H9 (cell line): ENCODE measurements at regions not wholly inside any gene's neighbourhood (a gene's known extent, or its start where the extent isn't known, plus 50 kb on each side); places are given as distances from the start of the nearest gene placed in this dataset.

Source experiments
- DNase-seq: peaks from one replicate; pipeline ENCODE4 v3.0.0-alpha.2; 2017
- H2AFZ ChIP-seq: one replicate; pipeline ENCODE4 v1.6.1; 2013; ENCODE audit warnings: mild to moderate bottlenecking, low read length, control low read depth, moderate library complexity
- H2AK5ac ChIP-seq: 2 replicates; pipeline ENCODE4 v1.6.1; 2013; ENCODE audit warnings: low read length, control low read depth, mixed read lengths; ENCODE audit not compliant: insufficient read length
- H2BK120ac ChIP-seq: one replicate; pipeline ENCODE4 v1.6.1; 2013; ENCODE audit warnings: low read depth, mild to moderate bottlenecking, low read length, control low read depth, inconsistent platforms; ENCODE audit not compliant: poor library complexity, severe bottlenecking
- H2BK12ac ChIP-seq: 2 replicates; pipeline ENCODE4 v1.6.1; 2013; ENCODE audit warnings: low read length, control low read depth, mixed read lengths, low read depth; ENCODE audit not compliant: insufficient read length
- H2BK15ac ChIP-seq: 2 replicates; pipeline ENCODE4 v1.6.1; 2013; ENCODE audit warnings: low read depth, low read length, control low read depth
- H2BK20ac ChIP-seq: one replicate; pipeline ENCODE4 v1.6.1; 2013; ENCODE audit warnings: low read depth, mild to moderate bottlenecking, low read length, control low read depth, inconsistent platforms; ENCODE audit not compliant: poor library complexity, severe bottlenecking
- H2BK5ac ChIP-seq: 2 replicates; pipeline ENCODE4 v1.6.1; 2013; ENCODE audit warnings: low read length, control low read depth, mixed read lengths; ENCODE audit not compliant: insufficient read length
- H3K14ac ChIP-seq: 2 replicates; pipeline ENCODE4 v1.6.1; 2013; ENCODE audit warnings: low read length, control low read depth; ENCODE audit not compliant: insufficient read depth
- H3K18ac ChIP-seq: 2 replicates; pipeline ENCODE4 v1.6.1; 2013; ENCODE audit warnings: low read depth, mild to moderate bottlenecking, mixed read lengths, low read length, control low read depth; ENCODE audit not compliant: insufficient read length
- H3K23ac ChIP-seq: 2 replicates; pipeline ENCODE4 v1.6.1; 2013; ENCODE audit warnings: low read length, control low read depth, mixed read lengths, low read depth; ENCODE audit not compliant: insufficient read length
- H3K23me2 ChIP-seq: 2 replicates; pipeline ENCODE4 v1.6.1; 2013; ENCODE audit warnings: low read depth, mild to moderate bottlenecking, mixed read lengths, low read length, control low read depth; ENCODE audit not compliant: insufficient read length, poor library complexity, severe bottlenecking
- H3K27ac ChIP-seq: 2 replicates; pipeline ENCODE4 v1.5.1; 2013; ENCODE audit warnings: low read length, control low read depth, mixed read lengths, low read depth; ENCODE audit not compliant: insufficient read length
- H3K27me3 ChIP-seq: 2 replicates; pipeline ENCODE4 v1.6.1; 2013; ENCODE audit warnings: low read length, control low read depth, inconsistent platforms; ENCODE audit not compliant: insufficient read depth
- H3K4ac ChIP-seq: 2 replicates; pipeline ENCODE4 v1.6.1; 2013; ENCODE audit warnings: low read depth, mild to moderate bottlenecking, control low read depth, inconsistent platforms, low read length, moderate library complexity
- H3K4me1 ChIP-seq: 2 replicates; pipeline ENCODE4 v1.6.1; 2013; ENCODE audit warnings: low read length, control low read depth, inconsistent platforms; ENCODE audit not compliant: insufficient read depth
- H3K4me2 ChIP-seq: 2 replicates; pipeline ENCODE4 v1.6.1; 2013; ENCODE audit warnings: low read length, control low read depth, mixed read lengths; ENCODE audit not compliant: insufficient read length, insufficient read depth
- H3K56ac ChIP-seq: 2 replicates; pipeline ENCODE4 v1.6.1; 2013; ENCODE audit warnings: low read depth, mild to moderate bottlenecking, mixed read lengths, low read length, control low read depth; ENCODE audit not compliant: insufficient read length
- H3K79me1 ChIP-seq: 2 replicates; pipeline ENCODE4 v1.6.1; 2013; ENCODE audit warnings: low read depth, mild to moderate bottlenecking, moderate library complexity, low read length, control low read depth, inconsistent platforms; ENCODE audit not compliant: insufficient read depth, poor library complexity, severe bottlenecking
- H3K79me2 ChIP-seq: 2 replicates; pipeline ENCODE4 v1.6.1; 2013; ENCODE audit warnings: low read length, control low read depth, inconsistent platforms; ENCODE audit not compliant: insufficient read depth
- H3K9ac ChIP-seq: 2 replicates; pipeline ENCODE4 v1.6.1; 2013; ENCODE audit warnings: low read length, control low read depth, mixed read lengths; ENCODE audit not compliant: insufficient read length; ENCODE audit errors: extremely low read depth
- H3K9me3 ChIP-seq: one replicate; pipeline ENCODE4 v1.6.1; 2013; ENCODE audit warnings: low read depth, low read length, inconsistent platforms; ENCODE audit not compliant: control insufficient read depth
- H3T11ph ChIP-seq: one replicate; pipeline ENCODE4 v1.6.1; 2013; ENCODE audit warnings: mild to moderate bottlenecking, low read length, control low read depth, inconsistent platforms
- H4K20me1 ChIP-seq: one replicate; pipeline ENCODE4 v1.6.1; 2013; ENCODE audit not compliant: control insufficient read depth, insufficient read length, insufficient read depth
- H4K5ac ChIP-seq: 2 replicates; pipeline ENCODE4 v1.6.1; 2013; ENCODE audit warnings: low read depth, mild to moderate bottlenecking, mixed read lengths, low read length, control low read depth; ENCODE audit not compliant: insufficient read length
- H4K8ac ChIP-seq: replicated peaks from 2 replicates; pipeline ENCODE4 v1.6.1; 2013; ENCODE audit warnings: low read length, control low read depth, mixed read lengths, low read depth; ENCODE audit not compliant: insufficient read length
- H4K91ac ChIP-seq: 2 replicates; pipeline ENCODE4 v1.6.1; 2013; ENCODE audit warnings: low read depth, mild to moderate bottlenecking, moderate library complexity, mixed read lengths, low read length, control low read depth; ENCODE audit not compliant: insufficient read length
- H3K27ac Mint-ChIP-seq, 3 experiments: 2 replicates in 2 of 3; 3 replicates in 1 of 3; pipeline ENCODE4 v1.8.0; 2020 to 2021; ENCODE audit warnings: mixed read lengths in 3 of 3, mild to moderate bottlenecking in 1 of 3, moderate library complexity in 1 of 3
- H3K27me3 Mint-ChIP-seq: 2 replicates; pipeline ENCODE4 v1.8.0; 2021; ENCODE audit warnings: low read depth, mild to moderate bottlenecking, moderate library complexity, mixed read lengths
- H3K36me3 Mint-ChIP-seq, 3 experiments: 2 replicates in 2 of 3; 3 replicates in 1 of 3; pipeline ENCODE4 v1.8.0; 2020 to 2021; ENCODE audit warnings: low read depth in 3 of 3, mixed read lengths in 3 of 3; ENCODE audit not compliant: insufficient read depth in 1 of 3
- H3K4me1 Mint-ChIP-seq, 2 experiments: 2 replicates each; pipeline ENCODE4 v1.8.0; 2020; ENCODE audit warnings: mixed read lengths in 2 of 2
- H3K4me3 Mint-ChIP-seq, 2 experiments: 2 replicates in 1 of 2; 3 replicates in 1 of 2; pipeline ENCODE4 v1.8.0; 2020 to 2021; ENCODE audit warnings: mild to moderate bottlenecking in 2 of 2, mixed read lengths in 2 of 2, moderate library complexity in 1 of 2
- H3K9me3 Mint-ChIP-seq, 2 experiments: 2 replicates in 1 of 2; 3 replicates in 1 of 2; pipeline ENCODE4 v1.8.0; 2020; ENCODE audit warnings: mild to moderate bottlenecking in 2 of 2, mixed read lengths in 2 of 2, moderate library complexity in 1 of 2
- CTCF ChIP-seq: fragments of 200-600 bp; sonication (generic); conservative IDR thresholded peaks from 3 replicates; pipeline ENCODE4 v1.8.0; 2021; ENCODE audit warnings: antibody characterized with exemption, mild to moderate bottlenecking
- WGBS: extraction: QIAGEN DNeasy Blood & Tissue Kit; methylation state at CpG from one replicate; pipeline ENCODE4 v1.1.7; 2013; ENCODE audit warnings: missing lambda C conversion rate, low lambda C conversion rate, mixed read lengths; ENCODE audit not compliant: insufficient read length; ENCODE audit errors: extremely low coverage; 5-methylcytosine and 5-hydroxymethylcytosine counted together

- H3K27me3 ChIP-seq = no peaks in the 10 kb centered on the region
- no peaks in the 10 kb centered on the region for H4K20me1 ChIP-seq
- no peaks in the 10 kb centered on the region for H3K27me3 Mint-ChIP-seq
- H3K56ac ChIP-seq = no peak overlapping the region
- no peaks in the 10 kb centered on the region for H3K79me2 ChIP-seq
- no peak overlapping the region for H2BK5ac ChIP-seq
- WGBS = no CpG with 5 or more reads among the region's 2 CpGs
- H3K9me3 ChIP-seq = no peaks in the 10 kb centered on the region
- no peak overlapping the region for H4K5ac ChIP-seq
- H3K4me3 Mint-ChIP-seq = no peak overlapping the region
- H3K36me3 Mint-ChIP-seq = peaks cover 0 to 12% (median 6%) of the 10 kb centered on the region in 3 experiments; a peak in 6 of 7 replicates
- no peak overlapping the region for H3K23ac ChIP-seq
- H2AK5ac ChIP-seq = no peak overlapping the region
- no peak overlapping the region for H3K18ac ChIP-seq
- H2BK20ac ChIP-seq = no peak overlapping the region
- TF ChIP-seq CTCF = no peak
- no peak overlapping the region for H3T11ph ChIP-seq
- no peak overlapping the region for H4K8ac ChIP-seq
- H3K4me1 ChIP-seq = no peaks in the 10 kb centered on the region
- no peak overlapping the region for H2AFZ ChIP-seq
- H3K79me1 ChIP-seq = no peaks in the 10 kb centered on the region
- no peaks in the 10 kb centered on the region for H3K4me1 Mint-ChIP-seq
- no peak overlapping the region for H2BK120ac ChIP-seq
- DNase-seq = no peak
- no peak overlapping the region for H3K27ac Mint-ChIP-seq
- H3K27ac ChIP-seq = no peak overlapping the region
- no peak overlapping the region for H2BK12ac ChIP-seq
- H3K9ac ChIP-seq = no peak overlapping the region
- no peak overlapping the region for H3K4ac ChIP-seq
- H2BK15ac ChIP-seq = no peak overlapping the region
- H3K4me2 ChIP-seq = no peak overlapping the region
- no peak overlapping the region for H4K91ac ChIP-seq
- H3K14ac ChIP-seq = no peak overlapping the region
- peaks cover 11% of the 10 kb centered on the region in 2 experiments for H3K9me3 Mint-ChIP-seq
- no peaks in the 10 kb centered on the region for H3K23me2 ChIP-seq
Measured at GRCh38 chr4:65976287-65976686, 306.0 kb upstream of the EPHA5 start.
